NAMALWA (cell line): ENCODE measurements at regions not wholly inside any gene's neighbourhood (a gene's known extent, or its start where the extent isn't known, plus 50 kb on each side); places are given as distances from the start of the nearest gene placed in this dataset.
A peak's percentile ranks its signal among the peaks of the same experiment; 100 is the strongest.
"Not testable (repeated sequence)": the region's sequence is repeated elsewhere in the genome, so short reads cannot be mapped to it uniquely, and the experiment has no call there.

Source experiments
- DNase-seq: peaks from one replicate; pipeline ENCODE4 v3.0.0-alpha.2; 2015; ENCODE audit warnings: low spot score

- no peak for DNase-seq
These were observed 949.2 kb downstream of the MCTP2 start for GRCh38 chr15:95180530-95180929.

- DNase-seq, result no peak
These were observed 950.7 kb downstream of the MCTP2 start for GRCh38 chr15:95182091-95182490.

GRCh38 chr15:95192923-95193322 lies 961.6 kb downstream of the MCTP2 start:
- no peak for DNase-seq

- no peak for DNase-seq
These were observed 963.4 kb downstream of the MCTP2 start for GRCh38 chr15:95194746-95195145.

- no peak for DNase-seq
These were observed 965.0 kb downstream of the MCTP2 start for GRCh38 chr15:95196176-95196915.

- no peak for DNase-seq
These were observed 971.4 kb downstream of the MCTP2 start for GRCh38 chr15:95202569-95203349.

GRCh38 chr15:95205077-95205476 lies 973.7 kb downstream of the MCTP2 start:
- DNase-seq, result no peak

- DNase-seq, result not testable (repeated sequence)
These were observed 974.5 kb downstream of the MCTP2 start for GRCh38 chr15:95205830-95206229.

GRCh38 chr15:95208071-95208470 lies 976.7 kb downstream of the MCTP2 start:
- DNase-seq, result no peak

- no peak for DNase-seq
These were observed 977.6 kb downstream of the MCTP2 start for GRCh38 chr15:95208988-95209387.

GRCh38 chr15:95210436-95210981 lies 979.1 kb downstream of the MCTP2 start:
- no peak for DNase-seq

- DNase-seq, result no peak
These were observed 983.7 kb downstream of the MCTP2 start for GRCh38 chr15:95215017-95215416.

GRCh38 chr15:95226835-95227234 lies 995.5 kb downstream of the MCTP2 start:
- DNase-seq, result no peak

- DNase-seq, result no peak
These were observed 995.9 kb downstream of the MCTP2 start for GRCh38 chr15:95227235-95227634.

GRCh38 chr15:95228856-95229555 lies 997.6 kb downstream of the MCTP2 start:
- no peak for DNase-seq

- no peak for DNase-seq
These were observed 1003.7 kb downstream of the MCTP2 start for GRCh38 chr15:95235033-95235432.

- DNase-seq, result no peak
These were observed 1016.0 kb downstream of the MCTP2 start for GRCh38 chr15:95247071-95247984.

- no peak for DNase-seq
These were observed 1018.2 kb downstream of the MCTP2 start for GRCh38 chr15:95249524-95249923.

- DNase-seq, result no peak
These were observed 1021.0 kb downstream of the MCTP2 start for GRCh38 chr15:95252404-95252803.

GRCh38 chr15:95254263-95254662 lies 1022.9 kb downstream of the MCTP2 start:
- DNase-seq, result no peak

- peak; percentile 66 for DNase-seq
These were observed 1028.2 kb downstream of the MCTP2 start for GRCh38 chr15:95259513-95259912.
